ENCODE measurements at regions not wholly inside any gene's neighbourhood (a gene's known extent, or its start where the extent isn't known, plus 50 kb on each side); places are given as distances from the start of the nearest gene placed in this dataset.

DNA sequence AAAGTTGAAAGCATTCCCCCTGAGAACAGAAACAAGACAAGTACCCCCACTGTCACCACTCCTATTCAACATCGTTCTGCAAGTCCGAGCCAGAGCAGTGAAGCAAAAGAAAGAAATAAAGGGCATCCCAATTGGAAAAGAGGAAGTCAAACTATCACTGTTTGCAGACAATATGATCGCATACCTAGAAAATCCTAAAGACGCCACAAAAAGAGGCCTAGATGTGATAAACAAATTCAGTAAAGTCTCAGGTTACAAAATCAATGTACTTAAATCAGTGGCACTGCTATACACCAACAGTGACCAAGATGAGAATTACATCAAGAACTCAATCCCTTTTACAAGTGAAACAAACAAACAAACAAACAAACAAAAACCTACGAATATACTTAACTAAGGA lies 87.7 kb upstream of the COCH start:
- H3K4me1 Mint-ChIP-seq (ENCODE audit: low read depth, unreplicated experiment): no peaks in the 10 kb centered on the region
- no peaks in the 10 kb centered on the region for H3K4me1 ChIP-seq (ENCODE audit: insufficient read depth, low read length)
- H3K9ac ChIP-seq (ENCODE audit: low read length): no peak overlapping the region
- no peaks in the 10 kb centered on the region for H3K27me3 Mint-ChIP-seq (ENCODE audit: low read depth, unreplicated experiment)
- no peak overlapping the region for H3K4me2 ChIP-seq (ENCODE audit: low read length)
- H3K27ac Mint-ChIP-seq (ENCODE audit: unreplicated experiment): no peak overlapping the region
- no peaks in the 10 kb centered on the region for H3K36me3 ChIP-seq (ENCODE audit: insufficient read depth, low read length)
- no peaks in the 10 kb centered on the region for H3K27me3 ChIP-seq (ENCODE audit: insufficient read depth, low read length)
- H2AFZ ChIP-seq (ENCODE audit: low read depth, low read length): no peak overlapping the region
- TF ChIP-seq, protein P1, sequence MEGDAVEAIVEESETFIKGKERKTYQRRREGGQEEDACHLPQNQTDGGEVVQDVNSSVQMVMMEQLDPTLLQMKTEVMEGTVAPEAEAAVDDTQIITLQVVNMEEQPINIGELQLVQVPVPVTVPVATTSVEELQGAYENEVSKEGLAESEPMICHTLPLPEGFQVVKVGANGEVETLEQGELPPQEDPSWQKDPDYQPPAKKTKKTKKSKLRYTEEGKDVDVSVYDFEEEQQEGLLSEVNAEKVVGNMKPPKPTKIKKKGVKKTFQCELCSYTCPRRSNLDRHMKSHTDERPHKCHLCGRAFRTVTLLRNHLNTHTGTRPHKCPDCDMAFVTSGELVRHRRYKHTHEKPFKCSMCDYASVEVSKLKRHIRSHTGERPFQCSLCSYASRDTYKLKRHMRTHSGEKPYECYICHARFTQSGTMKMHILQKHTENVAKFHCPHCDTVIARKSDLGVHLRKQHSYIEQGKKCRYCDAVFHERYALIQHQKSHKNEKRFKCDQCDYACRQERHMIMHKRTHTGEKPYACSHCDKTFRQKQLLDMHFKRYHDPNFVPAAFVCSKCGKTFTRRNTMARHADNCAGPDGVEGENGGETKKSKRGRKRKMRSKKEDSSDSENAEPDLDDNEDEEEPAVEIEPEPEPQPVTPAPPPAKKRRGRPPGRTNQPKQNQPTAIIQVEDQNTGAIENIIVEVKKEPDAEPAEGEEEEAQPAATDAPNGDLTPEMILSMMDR (IDR thresholded peaks at IDR 0.05; ENCODE audit: insufficient read depth, low read depth, low read length): no peak
- TF ChIP-seq EZH2 (IDR thresholded peaks at IDR 0.05; ENCODE audit: insufficient read depth, low read length): no peak
- H3K36me3 Mint-ChIP-seq (ENCODE audit: low read depth, unreplicated experiment): no peaks in the 10 kb centered on the region
- DNase-seq (ENCODE audit: low read depth) (no peak), FAIRE-seq (no peak)
- no peak overlapping the region for H3K27ac ChIP-seq (ENCODE audit: low read depth, low read length)
- no peaks in the 10 kb centered on the region for H4K20me1 ChIP-seq (ENCODE audit: insufficient read depth, low read length)
- no peaks in the 10 kb centered on the region for H3K79me2 ChIP-seq (ENCODE audit: insufficient read depth, low read length)
- H3K9me3 ChIP-seq (ENCODE audit: insufficient read depth, low read depth, low read length): no peaks in the 10 kb centered on the region
- no peak overlapping the region for H3K4me3 Mint-ChIP-seq (ENCODE audit: unreplicated experiment)
- no peak overlapping the region for H3K4me3 ChIP-seq (ENCODE audit: insufficient read depth, low read depth, low read length)
- peaks cover 1% of the 10 kb centered on the region for H3K9me3 Mint-ChIP-seq (ENCODE audit: unreplicated experiment)

DNA sequence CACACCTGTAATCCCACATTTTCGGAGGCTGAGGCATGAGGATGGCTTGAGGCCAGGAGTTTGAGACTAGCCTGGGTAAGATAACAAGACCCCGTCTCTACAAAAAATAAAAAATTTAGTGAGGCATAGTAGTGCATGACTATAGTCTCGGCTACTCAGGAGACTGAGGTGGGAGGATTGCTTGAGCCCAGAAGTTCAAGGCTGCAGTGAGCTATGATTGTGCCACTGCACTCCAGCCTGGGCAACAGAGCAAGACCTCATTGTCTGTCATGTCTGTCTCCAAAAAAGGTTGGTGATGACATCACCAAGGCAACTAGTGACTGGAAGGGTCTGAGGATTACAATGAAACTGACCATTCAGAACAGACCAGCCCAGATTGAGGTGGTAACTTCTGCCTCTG lies 83.5 kb upstream of the COCH start:
- Histone ChIP-seq H3K9ac (ENCODE audit: low read length) (no peak overlapping the region), H3K9me3 (ENCODE audit: insufficient read depth, low read depth, low read length) (no peaks in the 10 kb centered on the region), H3K27me3 (ENCODE audit: insufficient read depth, low read length) (no peaks in the 10 kb centered on the region), H3K36me3 (ENCODE audit: insufficient read depth, low read length) (no peaks in the 10 kb centered on the region), H3K79me2 (ENCODE audit: insufficient read depth, low read length) (no peaks in the 10 kb centered on the region), H3K4me2 (ENCODE audit: low read length) (no peak overlapping the region), H3K4me1 (ENCODE audit: insufficient read depth, low read length) (no peaks in the 10 kb centered on the region), H3K27ac (ENCODE audit: low read depth, low read length) (no peak overlapping the region), H4K20me1 (ENCODE audit: insufficient read depth, low read length) (no peaks in the 10 kb centered on the region), H2AFZ (ENCODE audit: low read depth, low read length) (no peak overlapping the region), H3K4me3 (ENCODE audit: insufficient read depth, low read depth, low read length) (no peak overlapping the region)
- Mint-ChIP-seq H3K4me1 (ENCODE audit: low read depth, unreplicated experiment) (no peaks in the 10 kb centered on the region), H3K27ac (ENCODE audit: unreplicated experiment) (no peak overlapping the region), H3K4me3 (ENCODE audit: unreplicated experiment) (no peak overlapping the region), H3K36me3 (ENCODE audit: low read depth, unreplicated experiment) (no peaks in the 10 kb centered on the region), H3K27me3 (ENCODE audit: low read depth, unreplicated experiment) (no peaks in the 10 kb centered on the region), H3K9me3 (ENCODE audit: unreplicated experiment) (peaks cover 15% of the 10 kb centered on the region)
- no peak for FAIRE-seq
- no peak for DNase-seq (ENCODE audit: low read depth)
- TF ChIP-seq, protein P1 (IDR thresholded peaks at IDR 0.05; ENCODE audit: insufficient read depth, low read depth, low read length): no peak
- TF ChIP-seq EZH2 (IDR thresholded peaks at IDR 0.05; ENCODE audit: insufficient read depth, low read length): no peak

DNA sequence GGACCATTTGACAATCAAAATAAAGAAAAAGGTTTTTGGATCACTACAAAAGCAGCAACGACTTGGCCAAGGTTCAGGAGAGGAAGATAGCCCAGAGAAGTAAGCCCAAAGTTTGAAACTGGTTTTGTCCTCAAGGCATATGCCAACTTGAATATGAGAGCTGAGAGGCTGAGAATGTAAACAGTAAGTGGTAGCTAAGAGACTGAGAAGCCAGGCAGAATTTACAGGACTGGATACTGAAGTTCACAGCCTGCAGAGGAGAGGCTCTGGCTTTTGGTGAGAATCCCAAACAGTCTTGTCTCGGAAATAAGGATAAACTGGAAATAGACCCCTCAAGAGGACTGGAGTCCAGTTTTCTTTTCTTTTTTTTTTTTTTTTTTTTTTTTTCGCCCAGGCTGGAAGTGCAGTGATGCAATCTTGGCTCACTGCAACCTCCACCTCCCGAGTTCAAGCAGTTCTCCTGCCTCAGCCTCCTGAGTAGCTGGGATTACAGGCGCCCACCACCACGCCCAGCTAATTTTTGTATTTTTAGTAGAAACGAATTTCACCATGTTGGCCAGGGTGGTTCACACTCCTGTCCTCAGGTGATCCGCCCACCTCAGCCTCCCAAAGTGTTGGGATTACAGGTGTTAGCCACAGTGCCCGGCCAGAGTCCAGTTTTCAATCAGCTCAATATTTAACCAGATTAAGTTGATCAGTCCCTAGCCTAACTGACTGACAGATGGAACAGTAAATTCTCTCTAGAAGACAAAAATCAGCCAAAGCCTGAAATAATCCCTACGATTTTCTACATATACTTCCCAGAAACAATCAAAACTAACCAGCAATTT lies 82.6 kb upstream of the COCH start:
- H3K9me3 ChIP-seq (ENCODE audit: insufficient read depth, low read depth, low read length): no peaks in the 10 kb centered on the region
- H3K27me3 Mint-ChIP-seq (ENCODE audit: low read depth, unreplicated experiment): no peaks in the 10 kb centered on the region
- no peaks in the 10 kb centered on the region for H4K20me1 ChIP-seq (ENCODE audit: insufficient read depth, low read length)
- no peak overlapping the region for H3K4me3 ChIP-seq (ENCODE audit: insufficient read depth, low read depth, low read length)
- no peak overlapping the region for H3K4me3 Mint-ChIP-seq (ENCODE audit: unreplicated experiment)
- H3K4me1 Mint-ChIP-seq (ENCODE audit: low read depth, unreplicated experiment): no peaks in the 10 kb centered on the region
- H3K36me3 ChIP-seq (ENCODE audit: insufficient read depth, low read length): no peaks in the 10 kb centered on the region
- H3K9me3 Mint-ChIP-seq (ENCODE audit: unreplicated experiment): peaks cover 15% of the 10 kb centered on the region
- H3K4me1 ChIP-seq (ENCODE audit: insufficient read depth, low read length): no peaks in the 10 kb centered on the region
- no peaks in the 10 kb centered on the region for H3K27me3 ChIP-seq (ENCODE audit: insufficient read depth, low read length)
- no peaks in the 10 kb centered on the region for H3K79me2 ChIP-seq (ENCODE audit: insufficient read depth, low read length)
- H3K36me3 Mint-ChIP-seq (ENCODE audit: low read depth, unreplicated experiment): no peaks in the 10 kb centered on the region
- DNase-seq (ENCODE audit: low read depth) (no peak), FAIRE-seq (no peak)
- TF ChIP-seq, protein P1 (IDR thresholded peaks at IDR 0.05; ENCODE audit: insufficient read depth, low read depth, low read length): no peak
- TF ChIP-seq EZH2 (IDR thresholded peaks at IDR 0.05; ENCODE audit: insufficient read depth, low read length): no peak
- no peak overlapping the region for H3K27ac ChIP-seq (ENCODE audit: low read depth, low read length)
- H3K27ac Mint-ChIP-seq (ENCODE audit: unreplicated experiment): no peak overlapping the region
- H3K9ac ChIP-seq (ENCODE audit: low read length): no peak overlapping the region
- H2AFZ ChIP-seq (ENCODE audit: low read depth, low read length): no peak overlapping the region
- H3K4me2 ChIP-seq (ENCODE audit: low read length): no peak overlapping the region
